Loucy (cell line): ENCODE measurements at regions not wholly inside any gene's neighbourhood (a gene's known extent, or its start where the extent isn't known, plus 50 kb on each side); places are given as distances from the start of the nearest gene placed in this dataset.
"Not testable (repeated sequence)": the region's sequence is repeated elsewhere in the genome, so short reads cannot be mapped to it uniquely, and the experiment has no call there.

Experiments
- H2AFZ ChIP-seq: fragments of 200-600 bp; sonication (generic); 2 replicates; pipeline ENCODE4 v1.6.0; 2016; ENCODE audit warnings: antibody characterized with exemption, mild to moderate bottlenecking, low read length, moderate library complexity
- H3F3A ChIP-seq: fragments of 200-600 bp; 2 replicates; pipeline ENCODE4 v1.6.0; 2016; ENCODE audit warnings: antibody characterized with exemption, low read depth, mild to moderate bottlenecking
- H3K27me3 ChIP-seq: fragments of 200-600 bp; sonication (generic); 2 replicates; pipeline ENCODE4 v1.6.1; 2014; ENCODE audit warnings: low read length, mild to moderate bottlenecking; ENCODE audit not compliant: insufficient read depth, poor library complexity, severe bottlenecking
- H3K36me3 ChIP-seq: fragments of 200-600 bp; sonication (generic); 2 replicates; pipeline ENCODE4 v1.6.1; 2016; ENCODE audit warnings: low read length; ENCODE audit not compliant: insufficient read depth
- H3K4me1 ChIP-seq: fragments of 200-600 bp; sonication (generic); 2 replicates; pipeline ENCODE4 v1.5.1; 2014; ENCODE audit warnings: low read length, mild to moderate bottlenecking; ENCODE audit not compliant: insufficient read depth, poor library complexity, severe bottlenecking
- H3K4me2 ChIP-seq: fragments of 200-600 bp; sonication (generic); 2 replicates; pipeline ENCODE4 v1.6.0; 2014; ENCODE audit warnings: antibody characterized with exemption, low read length, low read depth, mild to moderate bottlenecking; ENCODE audit not compliant: poor library complexity, severe bottlenecking
- H3K4me3 ChIP-seq: fragments of 200-600 bp; sonication (generic); 2 replicates; pipeline ENCODE4 v1.5.1; 2014; ENCODE audit warnings: low read length, mild to moderate bottlenecking, mixed read lengths; ENCODE audit not compliant: poor library complexity, severe bottlenecking
- H3K79me2 ChIP-seq: fragments of 200-600 bp; sonication (generic); 2 replicates; pipeline ENCODE4 v1.6.1; 2014; ENCODE audit warnings: low read length; ENCODE audit not compliant: insufficient read depth
- H3K9ac ChIP-seq: fragments of 200-600 bp; sonication (generic); 2 replicates; pipeline ENCODE4 v1.6.0; 2014; ENCODE audit warnings: mild to moderate bottlenecking, low read depth, low read length, moderate library complexity; ENCODE audit not compliant: poor library complexity, severe bottlenecking
- H3K9me2 ChIP-seq: fragments of 200-600 bp; sonication (generic); replicated peaks from 2 replicates; pipeline ENCODE4 v1.6.1; 2016; ENCODE audit warnings: low read depth, low read length, mixed read lengths
- H3K9me3 ChIP-seq: fragments of 200-600 bp; sonication (generic); 2 replicates; pipeline ENCODE4 v1.6.1; 2014; ENCODE audit warnings: mild to moderate bottlenecking, antibody characterized with exemption, low read length, low read depth; ENCODE audit not compliant: insufficient read depth
- H4K20me1 ChIP-seq: fragments of 200-600 bp; sonication (generic); 2 replicates; pipeline ENCODE4 v1.6.0; 2014; ENCODE audit warnings: antibody characterized with exemption, low read length, mild to moderate bottlenecking; ENCODE audit not compliant: insufficient read depth, poor library complexity, severe bottlenecking
- EZH2phosphoT487 ChIP-seq: fragments of 200-600 bp; IDR thresholded peaks from 2 replicates; pipeline ENCODE4 v1.6.1; 2018; ENCODE audit warnings: antibody characterized with exemption, mild to moderate bottlenecking, moderate library complexity, borderline replicate concordance
- TF ChIP-seq, protein P1 (sequence below): fragments of 200-600 bp; sonication (generic); conservative IDR thresholded peaks from 2 replicates; pipeline ENCODE4 v1.5.1; 2014; ENCODE audit warnings: mild to moderate bottlenecking, antibody characterized with exemption, low read length

DNA sequence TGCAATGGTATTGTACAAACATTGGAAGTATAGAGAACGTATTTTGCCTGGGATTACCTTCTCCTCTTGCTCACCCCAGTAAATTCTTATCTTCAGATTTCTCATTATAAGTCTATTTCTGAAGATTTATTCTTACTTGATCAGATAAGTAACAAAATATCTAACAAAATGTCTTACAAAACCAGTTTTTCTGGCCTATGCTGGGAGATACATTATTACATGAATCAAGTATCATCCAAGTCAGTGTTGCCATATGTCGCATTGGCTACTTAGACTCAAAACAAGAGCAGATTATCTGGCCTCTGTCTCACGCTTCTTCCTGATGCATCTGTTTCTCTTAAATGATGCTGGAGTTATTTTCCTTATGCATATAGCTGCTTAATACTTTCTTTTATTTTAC is 408.5 kb downstream of the CCER1 start:
- Histone ChIP-seq H2AFZ (no peak overlapping the region), H3K4me1 (no peaks in the 10 kb centered on the region), H3K9me2 (no peaks in the 10 kb centered on the region), H3K9me3 (no peaks in the 10 kb centered on the region), H3K9ac (no peak overlapping the region), H3K27me3 (no peaks in the 10 kb centered on the region), H3K4me2 (no peak overlapping the region), H4K20me1 (no peaks in the 10 kb centered on the region), H3K36me3 (no peaks in the 10 kb centered on the region), H3K4me3 (no peak overlapping the region), H3K79me2 (no peaks in the 10 kb centered on the region), H3F3A (no peaks in the 10 kb centered on the region)
- TF ChIP-seq, protein P1, sequence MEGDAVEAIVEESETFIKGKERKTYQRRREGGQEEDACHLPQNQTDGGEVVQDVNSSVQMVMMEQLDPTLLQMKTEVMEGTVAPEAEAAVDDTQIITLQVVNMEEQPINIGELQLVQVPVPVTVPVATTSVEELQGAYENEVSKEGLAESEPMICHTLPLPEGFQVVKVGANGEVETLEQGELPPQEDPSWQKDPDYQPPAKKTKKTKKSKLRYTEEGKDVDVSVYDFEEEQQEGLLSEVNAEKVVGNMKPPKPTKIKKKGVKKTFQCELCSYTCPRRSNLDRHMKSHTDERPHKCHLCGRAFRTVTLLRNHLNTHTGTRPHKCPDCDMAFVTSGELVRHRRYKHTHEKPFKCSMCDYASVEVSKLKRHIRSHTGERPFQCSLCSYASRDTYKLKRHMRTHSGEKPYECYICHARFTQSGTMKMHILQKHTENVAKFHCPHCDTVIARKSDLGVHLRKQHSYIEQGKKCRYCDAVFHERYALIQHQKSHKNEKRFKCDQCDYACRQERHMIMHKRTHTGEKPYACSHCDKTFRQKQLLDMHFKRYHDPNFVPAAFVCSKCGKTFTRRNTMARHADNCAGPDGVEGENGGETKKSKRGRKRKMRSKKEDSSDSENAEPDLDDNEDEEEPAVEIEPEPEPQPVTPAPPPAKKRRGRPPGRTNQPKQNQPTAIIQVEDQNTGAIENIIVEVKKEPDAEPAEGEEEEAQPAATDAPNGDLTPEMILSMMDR: no peak
- TF ChIP-seq EZH2phosphoT487: no peak

DNA sequence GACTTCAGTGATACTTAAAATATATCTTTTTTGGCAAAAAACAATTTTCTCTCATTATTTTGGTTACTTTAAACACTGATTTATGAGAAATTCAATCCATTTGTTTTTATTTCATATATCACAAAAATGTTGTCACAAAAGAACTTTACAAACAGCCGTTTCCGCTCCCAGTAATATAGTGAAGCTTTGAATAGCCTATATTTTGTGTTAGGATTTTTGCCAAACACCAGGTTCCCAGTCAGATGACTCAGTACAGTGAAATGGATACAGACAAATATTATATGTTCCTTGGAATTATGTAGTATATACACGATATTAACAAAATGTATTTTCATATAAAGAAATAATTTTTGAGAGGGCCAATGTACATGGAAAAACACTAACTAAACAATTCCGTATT is 411.1 kb downstream of the CCER1 start:
- H3K79me2 ChIP-seq: no peaks in the 10 kb centered on the region
- no peaks in the 10 kb centered on the region for H3F3A ChIP-seq
- H3K4me1 ChIP-seq: no peaks in the 10 kb centered on the region
- H3K4me3 ChIP-seq: no peak overlapping the region
- H3K9me2 ChIP-seq: no peaks in the 10 kb centered on the region
- no peaks in the 10 kb centered on the region for H3K27me3 ChIP-seq
- H2AFZ ChIP-seq: no peak overlapping the region
- H3K9ac ChIP-seq: no peak overlapping the region
- no peaks in the 10 kb centered on the region for H4K20me1 ChIP-seq
- H3K36me3 ChIP-seq: no peaks in the 10 kb centered on the region
- no peaks in the 10 kb centered on the region for H3K9me3 ChIP-seq
- no peak for TF ChIP-seq EZH2phosphoT487
- TF ChIP-seq, protein P1: no peak
- no peak overlapping the region for H3K4me2 ChIP-seq

DNA sequence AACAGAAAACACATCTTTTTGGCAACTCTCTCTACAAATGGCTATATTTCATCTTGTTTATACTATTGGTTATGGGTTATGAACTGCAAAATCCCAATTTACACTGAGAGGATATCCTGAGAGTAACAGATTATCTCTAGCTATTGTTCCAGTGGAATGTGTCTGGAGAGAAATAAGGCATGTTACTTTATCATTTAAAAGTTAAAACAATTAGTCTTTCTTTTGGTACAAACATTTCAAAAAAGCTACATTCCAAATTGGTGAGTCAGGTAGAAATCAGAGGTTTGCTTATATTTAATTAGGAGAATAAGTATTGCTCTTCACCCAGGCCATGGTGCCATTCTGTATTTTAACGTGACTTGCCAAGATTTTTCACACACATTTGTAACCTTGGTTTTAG is 411.6 kb downstream of the CCER1 start:
- no peaks in the 10 kb centered on the region for H4K20me1 ChIP-seq
- H3K4me2 ChIP-seq: no peak overlapping the region
- TF ChIP-seq EZH2phosphoT487: no peak
- TF ChIP-seq, protein P1: no peak
- no peaks in the 10 kb centered on the region for H3K4me1 ChIP-seq
- no peaks in the 10 kb centered on the region for H3K9me3 ChIP-seq
- no peaks in the 10 kb centered on the region for H3K79me2 ChIP-seq
- no peaks in the 10 kb centered on the region for H3K9me2 ChIP-seq
- no peaks in the 10 kb centered on the region for H3K36me3 ChIP-seq
- no peak overlapping the region for H3K4me3 ChIP-seq
- H2AFZ ChIP-seq: no peak overlapping the region
- H3K9ac ChIP-seq: no peak overlapping the region
- H3F3A ChIP-seq: no peaks in the 10 kb centered on the region
- H3K27me3 ChIP-seq: no peaks in the 10 kb centered on the region

- H3K9ac ChIP-seq, H3K4me3 ChIP-seq, H3K36me3 ChIP-seq, H3K4me1 ChIP-seq, H3K79me2 ChIP-seq, H2AFZ ChIP-seq, H3K9me2 ChIP-seq, H3K4me2 ChIP-seq, H3F3A ChIP-seq, H3K27me3 ChIP-seq, H3K9me3 ChIP-seq, H4K20me1 ChIP-seq: not testable (repeated sequence)
Measured at GRCh38 chr12:90542852-90543251, 412.1 kb downstream of the CCER1 start.

DNA sequence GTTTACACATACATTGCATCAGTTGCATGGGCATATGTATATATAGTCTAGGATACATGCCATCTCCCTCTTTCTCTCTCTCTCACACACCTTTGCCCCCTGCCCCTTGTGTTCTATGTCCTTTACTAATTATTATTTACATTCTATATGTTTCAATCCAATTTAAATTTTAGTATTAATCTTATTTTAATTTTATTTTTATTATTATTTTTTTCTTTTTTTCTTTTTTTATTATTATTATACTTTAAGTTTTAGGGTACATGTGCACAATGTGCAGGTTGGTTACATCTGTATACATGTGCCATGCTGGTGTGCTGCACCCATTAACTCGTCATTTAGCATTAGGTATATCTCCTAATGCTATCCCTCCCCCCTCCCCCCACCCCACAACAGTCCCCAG is 421.1 kb downstream of the CCER1 start:
- not testable (repeated sequence) for H2AFZ ChIP-seq, H3K4me2 ChIP-seq, H3K36me3 ChIP-seq, H3K9ac ChIP-seq, H3K27me3 ChIP-seq, H3K4me1 ChIP-seq, H3K9me2 ChIP-seq, H3K9me3 ChIP-seq, H3F3A ChIP-seq, H4K20me1 ChIP-seq, H3K79me2 ChIP-seq, H3K4me3 ChIP-seq
